Lower lobe of right lung (tissue), 2 donors: ENCODE measurements at regions not wholly inside any gene's neighbourhood (a gene's known extent, or its start where the extent isn't known, plus 50 kb on each side); places are given as distances from the start of the nearest gene placed in this dataset.

ENCODE experiments used
- ATAC-seq, 2 donors: fragments of 200-7000 bp; cut with Tn5 transposase; one replicate each; pipeline ENCODE4 v1.9.1; 2020 to 2022; ENCODE audit warnings: mild to moderate bottlenecking in 2 of 2, moderate library complexity in 2 of 2
- DNase-seq: peaks from one replicate; pipeline ENCODE4 v3.0.0-alpha.2; 2020
- H3K27ac ChIP-seq: fragments of 200-600 bp; one replicate; pipeline ENCODE4 v1.8.0; 2022
- H3K27me3 ChIP-seq: fragments of 200-600 bp; one replicate; pipeline ENCODE4 v1.8.0; 2022; ENCODE audit warnings: low read depth
- H3K36me3 ChIP-seq: fragments of 200-600 bp; one replicate; pipeline ENCODE4 v1.8.0; 2022; ENCODE audit warnings: mild to moderate bottlenecking
- H3K4me1 ChIP-seq: fragments of 200-600 bp; one replicate; pipeline ENCODE4 v1.8.0; 2022
- H3K4me3 ChIP-seq: fragments of 200-600 bp; one replicate; pipeline ENCODE4 v1.8.0; 2022; ENCODE audit warnings: mild to moderate bottlenecking
- H3K9me3 ChIP-seq: fragments of 200-600 bp; one replicate; pipeline ENCODE4 v1.8.0; 2022
- CTCF ChIP-seq: fragments of 200-600 bp; IDR thresholded peaks from one replicate; pipeline ENCODE4 v1.8.0; 2022; ENCODE audit warnings: antibody characterized with exemption, mild to moderate bottlenecking
- intact Hi-C: fragments of 100-400 bp; cut with DNase I; formaldehyde crosslinking; loops from one replicate; pipeline ENCODE4 v1.11.0; 2022
- donor health status: DM: no; HTN: yes; CAD: no; lungs with severe emphysema.

- TF ChIP-seq CTCF = no peak
- H3K4me1 ChIP-seq = no peaks in the 10 kb centered on the region
- H3K27ac ChIP-seq = no peak overlapping the region
- DNase-seq = no peak
- H3K4me3 ChIP-seq = no peak overlapping the region
- no peaks in the 10 kb centered on the region for H3K27me3 ChIP-seq
- no peaks in the 10 kb centered on the region for H3K36me3 ChIP-seq
- intact Hi-C loops = no loop called here
- H3K9me3 ChIP-seq = no peaks in the 10 kb centered on the region
- ATAC-seq = no peak
Measured at GRCh38 chr13:79650688-79651087, 169.7 kb downstream of the NDFIP2 start.

- no peak for DNase-seq
- Histone ChIP-seq H3K4me1 (no peaks in the 10 kb centered on the region), H3K9me3 (no peaks in the 10 kb centered on the region), H3K4me3 (no peak overlapping the region), H3K27me3 (no peaks in the 10 kb centered on the region), H3K27ac (no peak overlapping the region), H3K36me3 (no peaks in the 10 kb centered on the region)
- intact Hi-C loops = no loop called here
- no peak for TF ChIP-seq CTCF
- ATAC-seq = no peak
Measured at GRCh38 chr13:79648191-79648590, 167.2 kb downstream of the NDFIP2 start.

GRCh38 chr13:79647533-79647932 is 166.6 kb downstream of the NDFIP2 start:
- DNase-seq = no peak
- Histone ChIP-seq H3K9me3 (no peaks in the 10 kb centered on the region), H3K27ac (no peak overlapping the region), H3K36me3 (no peaks in the 10 kb centered on the region), H3K4me3 (no peak overlapping the region), H3K27me3 (no peaks in the 10 kb centered on the region), H3K4me1 (no peaks in the 10 kb centered on the region)
- TF ChIP-seq CTCF = no peak
- ATAC-seq = no peak
- intact Hi-C loops = no loop called here

- H3K27me3 ChIP-seq = no peaks in the 10 kb centered on the region
- no peaks in the 10 kb centered on the region for H3K36me3 ChIP-seq
- intact Hi-C loops = no loop called here
- H3K4me3 ChIP-seq = no peak overlapping the region
- H3K4me1 ChIP-seq = no peaks in the 10 kb centered on the region
- no peak for DNase-seq
- no peak for ATAC-seq
- no peaks in the 10 kb centered on the region for H3K9me3 ChIP-seq
- no peak for TF ChIP-seq CTCF
- H3K27ac ChIP-seq = no peak overlapping the region
Measured at GRCh38 chr13:79646880-79647279, 165.9 kb downstream of the NDFIP2 start.

GRCh38 chr13:79645569-79645968 is 164.6 kb downstream of the NDFIP2 start:
- no peak for TF ChIP-seq CTCF
- ATAC-seq = no peak
- no peaks in the 10 kb centered on the region for H3K36me3 ChIP-seq

GRCh38 chr13:79642596-79642995 is 161.6 kb downstream of the NDFIP2 start:
- DNase-seq = no peak

More at GRCh38 chr13:79645569-79645968, 164.6 kb downstream of the NDFIP2 start:
- H3K4me1 ChIP-seq = no peaks in the 10 kb centered on the region
- no peaks in the 10 kb centered on the region for H3K27me3 ChIP-seq
- H3K9me3 ChIP-seq = no peaks in the 10 kb centered on the region
- no peak overlapping the region for H3K4me3 ChIP-seq
- no peak overlapping the region for H3K27ac ChIP-seq
- DNase-seq = no peak
- intact Hi-C loops = no loop called here

More at GRCh38 chr13:79642596-79642995, 161.6 kb downstream of the NDFIP2 start:
- intact Hi-C loops = no loop called here
- Histone ChIP-seq H3K4me1 (no peaks in the 10 kb centered on the region), H3K4me3 (no peak overlapping the region), H3K36me3 (no peaks in the 10 kb centered on the region), H3K9me3 (no peaks in the 10 kb centered on the region), H3K27ac (no peak overlapping the region), H3K27me3 (no peaks in the 10 kb centered on the region)
- TF ChIP-seq CTCF = no peak
- no peak for ATAC-seq
